HEK293 (cell line): ENCODE measurements at regions not wholly inside any gene's neighbourhood (a gene's known extent, or its start where the extent isn't known, plus 50 kb on each side); places are given as distances from the start of the nearest gene placed in this dataset.
A peak's percentile ranks its signal among the peaks of the same experiment; 100 is the strongest.

ENCODE experiments used
- CTCF ChIA-PET: fragments of 350-600 bp; formaldehyde crosslinking; extraction: SDS; loops from one replicate; lab custom pipeline; 2021; ENCODE audit warnings: antibody characterized with exemption; lab: Yijun Ruan, JAX
- POLR2A ChIA-PET: fragments of 300-600 bp; formaldehyde crosslinking; extraction: SDS; loops from one replicate; lab custom pipeline; 2020; ENCODE audit warnings: antibody characterized with exemption, inconsistent platforms; lab: Yijun Ruan, JAX
- H3K27ac ChIP-seq: fragments of 200-500 bp; sonication (Bioruptor generic); 2 replicates; pipeline ENCODE4 v1.5.1; 2014; ENCODE audit warnings: low read depth, low read length, control low read depth, inconsistent platforms; ENCODE audit errors: extremely low read depth
- H3K36me3 ChIP-seq, 2 experiments: fragments of 200-500 bp in 1 of 2; sonication (Bioruptor generic) in 1 of 2; 1 replicate in 1 of 2; 2 replicates in 1 of 2; pipeline ENCODE4 v1.5.1; 2014 to 2017; ENCODE audit warnings: inconsistent platforms in 2 of 2, low read length in 2 of 2; ENCODE audit not compliant: control insufficient read depth in 2 of 2, insufficient read depth in 1 of 2
- H3K4me1 ChIP-seq: fragments of 200-500 bp; sonication (Bioruptor generic); 2 replicates; pipeline ENCODE4 v1.5.1; 2014; ENCODE audit warnings: mild to moderate bottlenecking, low read length, inconsistent platforms; ENCODE audit not compliant: control insufficient read depth, insufficient read depth
- H3K4me3 ChIP-seq: 2 replicates; pipeline ENCODE4 v1.5.1; 2011; ENCODE audit warnings: low read depth, mild to moderate bottlenecking, control low read depth, low read length, moderate library complexity
- H3K9me3 ChIP-seq: fragments of 200-500 bp; sonication (Bioruptor generic); 2 replicates; pipeline ENCODE4 v1.5.1; 2014; ENCODE audit warnings: low read depth, low read length, inconsistent platforms; ENCODE audit not compliant: control insufficient read depth, insufficient read depth
- BCL11B ChIP-seq: fragments of 450-650 bp; formaldehyde crosslinking; IDR thresholded peaks from 2 replicates; pipeline ENCODE4 v1.5.1; 2016; ENCODE audit warnings: low read depth, missing biosample characterization, missing genetic modification characterization
- ELK4 ChIP-seq: IDR thresholded peaks from 2 replicates; pipeline ENCODE4 v1.6.1; 2011; ENCODE audit warnings: mild to moderate bottlenecking, low read depth, low read length, borderline replicate concordance
- MEIS1 ChIP-seq: sonication (generic); formaldehyde crosslinking; IDR thresholded peaks from 2 replicates; pipeline ENCODE4 v1.8.1; 2022; ENCODE audit warnings: missing genetic modification reagents, mild to moderate bottlenecking, borderline replicate concordance
- OSR2 ChIP-seq: fragments of 450-650 bp; formaldehyde crosslinking; IDR thresholded peaks from 2 replicates; pipeline ENCODE4 v1.5.1; 2016; ENCODE audit warnings: missing biosample characterization, missing genetic modification characterization
- SETDB1 ChIP-seq: IDR thresholded peaks from one replicate; pipeline ENCODE4 v1.6.1; 2017; ENCODE audit warnings: mild to moderate bottlenecking, low read length, moderate library complexity, mixed read lengths; ENCODE audit not compliant: insufficient read length
- WT1 ChIP-seq: fragments of 450-650 bp; formaldehyde crosslinking; IDR thresholded peaks from 2 replicates; pipeline ENCODE4 v1.5.1; 2016; ENCODE audit warnings: missing biosample characterization, missing genetic modification characterization
- YY2 ChIP-seq: fragments of 450-650 bp; formaldehyde crosslinking; IDR thresholded peaks from 2 replicates; pipeline ENCODE4 v1.5.1; 2016; ENCODE audit warnings: missing biosample characterization, missing genetic modification characterization
- ZFP69B ChIP-seq: fragments of 450-650 bp; formaldehyde crosslinking; IDR thresholded peaks from 2 replicates; pipeline ENCODE4 v1.5.1; 2016; ENCODE audit warnings: missing biosample characterization, missing genetic modification characterization
- ZNF121 ChIP-seq: fragments of 450-650 bp; formaldehyde crosslinking; IDR thresholded peaks from 2 replicates; pipeline ENCODE4 v1.5.1; 2016; ENCODE audit warnings: missing biosample characterization, missing genetic modification characterization
- ZNF132 ChIP-seq: fragments of 450-650 bp; formaldehyde crosslinking; IDR thresholded peaks from 2 replicates; pipeline ENCODE4 v1.5.1; 2017; ENCODE audit warnings: missing biosample characterization, missing genetic modification characterization, borderline replicate concordance
- ZNF138 ChIP-seq: fragments of 450-650 bp; formaldehyde crosslinking; IDR thresholded peaks from 2 replicates; pipeline ENCODE4 v1.5.1; 2016; ENCODE audit warnings: missing biosample characterization, missing genetic modification characterization, borderline replicate concordance
- ZNF214 ChIP-seq: fragments of 450-650 bp; formaldehyde crosslinking; IDR thresholded peaks from 2 replicates; pipeline ENCODE4 v1.5.1; 2017; ENCODE audit warnings: missing biosample characterization, mild to moderate bottlenecking, missing genetic modification characterization, borderline replicate concordance
- ZNF239 ChIP-seq: fragments of 450-650 bp; formaldehyde crosslinking; IDR thresholded peaks from 2 replicates; pipeline ENCODE4 v1.5.1; 2016; ENCODE audit warnings: missing biosample characterization, missing genetic modification characterization
- ZNF311 ChIP-seq: fragments of 450-650 bp; formaldehyde crosslinking; IDR thresholded peaks from 2 replicates; pipeline ENCODE4 v1.5.1; 2017; ENCODE audit warnings: missing biosample characterization, missing genetic modification characterization, borderline replicate concordance
- ZNF366 ChIP-seq: fragments of 450-650 bp; formaldehyde crosslinking; conservative IDR thresholded peaks from 2 replicates; pipeline ENCODE4 v1.5.1; 2016; ENCODE audit warnings: missing biosample characterization, missing genetic modification characterization
- ZNF473 ChIP-seq: fragments of 450-650 bp; formaldehyde crosslinking; IDR thresholded peaks from 2 replicates; pipeline ENCODE4 v1.5.1; 2017; ENCODE audit warnings: missing biosample characterization, missing genetic modification characterization
- ZNF701 ChIP-seq: fragments of 450-650 bp; formaldehyde crosslinking; IDR thresholded peaks from 2 replicates; pipeline ENCODE4 v1.5.1; 2016; ENCODE audit warnings: missing biosample characterization, missing genetic modification characterization
- ZNF791 ChIP-seq: fragments of 450-650 bp; formaldehyde crosslinking; IDR thresholded peaks from 2 replicates; pipeline ENCODE4 v1.5.1; 2016; ENCODE audit warnings: missing biosample characterization, missing genetic modification characterization
- ZNF792 ChIP-seq: fragments of 450-650 bp; formaldehyde crosslinking; IDR thresholded peaks from 2 replicates; pipeline ENCODE4 v1.5.1; 2016; ENCODE audit warnings: missing biosample characterization, missing genetic modification characterization
- TF ChIP-seq, protein P1 (sequence below): fragments of 450-650 bp; formaldehyde crosslinking; IDR thresholded peaks from 2 replicates; pipeline ENCODE4 v1.5.1; 2016; ENCODE audit warnings: missing biosample characterization, missing genetic modification characterization

DNA sequence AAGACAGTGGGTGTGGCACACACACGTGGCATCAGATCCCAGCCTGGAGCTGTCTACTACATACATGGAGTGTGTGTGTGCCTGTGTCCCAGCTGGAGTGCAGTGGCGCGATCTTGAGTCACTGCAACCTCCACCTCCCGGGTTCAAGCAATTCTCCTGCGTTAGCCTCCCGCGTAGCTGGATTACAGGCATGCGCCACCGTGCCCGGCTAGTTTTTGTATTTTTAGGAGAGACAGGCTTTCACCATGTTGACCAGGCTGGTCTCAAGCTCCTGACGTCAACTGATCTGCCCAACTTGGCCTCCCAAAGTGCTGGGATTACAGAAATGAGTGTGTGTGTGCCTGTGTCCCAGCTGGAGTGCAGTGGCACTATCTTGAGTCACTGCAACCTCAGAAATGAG lies 108.8 kb downstream of the IL12A start:
- POLR2A ChIA-PET: no interaction called here
- no peaks in the 10 kb centered on the region for H3K4me1 ChIP-seq
- H3K36me3 ChIP-seq: no peaks in the 10 kb centered on the region
- H3K4me3 ChIP-seq: no peak overlapping the region
- no peak overlapping the region for H3K27ac ChIP-seq
- no peak for TF ChIP-seq OSR2 (tag by site-specific recombination)
- no peak for TF ChIP-seq ZNF701 (tag by site-specific recombination)
- TF ChIP-seq ZNF121 (tag by site-specific recombination): no peak
- no peak for TF ChIP-seq ZNF792 (tag by site-specific recombination)
- TF ChIP-seq ZNF311 (tag by site-specific recombination): no peak
- TF ChIP-seq ZFP69B (tag by site-specific recombination): no peak
- TF ChIP-seq BCL11B (tag by site-specific recombination): no peak
- no peak for TF ChIP-seq YY2 (tag by site-specific recombination)
- no peak for TF ChIP-seq ZNF473 (tag by site-specific recombination)
- TF ChIP-seq ZNF791 (tag by site-specific recombination): no peak
- no peak for TF ChIP-seq ZNF138 (tag by site-specific recombination)
- TF ChIP-seq ZNF366 (tag by site-specific recombination): no peak
- TF ChIP-seq, all 188 proteins: peak for 0
- CTCF ChIA-PET: no interaction called here
- H3K9me3 ChIP-seq: no peaks in the 10 kb centered on the region

- POLR2A ChIA-PET: interaction anchor here (0.7 kb wide), 1 partner anchor 531 kb away, joined by 3 read pairs; no protein-coding TSS in a partner anchor
- CTCF ChIA-PET: interaction anchor here (1.3 kb wide), 1 partner anchor 35 kb away, joined by 3 read pairs; no protein-coding TSS in a partner anchor
- TF ChIP-seq WT1 (tag by site-specific recombination): 0 out of 2 replicates have a peak, but pooled peaks have one; percentile 49
- TF ChIP-seq ZNF239 (tag by site-specific recombination): no peak
- no peak for TF ChIP-seq ZNF132 (tag by site-specific recombination)
- no peak for TF ChIP-seq ZNF214
- no peaks in the 10 kb centered on the region for H3K36me3 ChIP-seq
- H3K9me3 ChIP-seq: no peaks in the 10 kb centered on the region
- no peaks in the 10 kb centered on the region for H3K4me1 ChIP-seq
- no peak overlapping the region for H3K27ac ChIP-seq
- no peak overlapping the region for H3K4me3 ChIP-seq
Measured at GRCh38 chr3:160098261-160098908, 109.8 kb downstream of the IL12A start.

DNA sequence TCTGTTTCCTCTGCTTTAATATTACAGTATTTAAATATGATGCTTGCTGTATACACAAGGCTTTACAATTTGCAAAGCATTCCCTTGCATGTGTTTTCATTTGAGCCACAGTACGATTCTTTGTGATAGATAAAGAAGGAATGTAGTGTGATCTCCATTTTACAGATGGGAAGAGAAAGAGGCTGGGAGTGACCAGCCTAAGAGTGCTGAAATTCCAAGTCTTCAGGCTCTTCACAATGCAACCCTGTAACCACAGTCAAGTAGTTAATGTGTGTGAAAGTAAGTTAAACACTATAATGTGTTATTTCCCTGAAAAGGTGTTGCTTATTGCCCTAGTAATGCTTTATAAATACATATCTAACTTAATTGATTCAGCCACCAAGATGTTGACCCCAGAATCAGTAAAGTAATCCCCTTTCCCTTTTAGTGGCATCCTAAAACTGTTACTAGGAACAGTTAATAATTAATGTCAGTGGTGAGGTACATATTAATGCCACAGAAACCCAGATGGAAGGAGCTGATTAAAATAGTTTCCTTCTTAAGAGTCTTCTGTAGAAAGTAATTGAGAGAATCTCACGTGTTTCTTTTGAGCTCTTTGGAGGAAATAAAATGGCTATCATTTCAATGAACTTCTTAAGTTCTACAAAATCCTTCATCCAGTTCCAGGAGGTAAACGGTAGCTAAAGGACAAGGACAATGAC lies 110.4 kb downstream of the IL12A start:
- ChIA-PET CTCF (interaction anchor here (1.3 kb wide), 1 partner anchor 34 kb away, joined by 3 read pairs; no protein-coding TSS in a partner anchor), POLR2A (no interaction called here)
- TF ChIP-seq SETDB1: no peak
- no peak for TF ChIP-seq MEIS1 (CRISPR knock-in tag)
- TF ChIP-seq, protein P1, sequence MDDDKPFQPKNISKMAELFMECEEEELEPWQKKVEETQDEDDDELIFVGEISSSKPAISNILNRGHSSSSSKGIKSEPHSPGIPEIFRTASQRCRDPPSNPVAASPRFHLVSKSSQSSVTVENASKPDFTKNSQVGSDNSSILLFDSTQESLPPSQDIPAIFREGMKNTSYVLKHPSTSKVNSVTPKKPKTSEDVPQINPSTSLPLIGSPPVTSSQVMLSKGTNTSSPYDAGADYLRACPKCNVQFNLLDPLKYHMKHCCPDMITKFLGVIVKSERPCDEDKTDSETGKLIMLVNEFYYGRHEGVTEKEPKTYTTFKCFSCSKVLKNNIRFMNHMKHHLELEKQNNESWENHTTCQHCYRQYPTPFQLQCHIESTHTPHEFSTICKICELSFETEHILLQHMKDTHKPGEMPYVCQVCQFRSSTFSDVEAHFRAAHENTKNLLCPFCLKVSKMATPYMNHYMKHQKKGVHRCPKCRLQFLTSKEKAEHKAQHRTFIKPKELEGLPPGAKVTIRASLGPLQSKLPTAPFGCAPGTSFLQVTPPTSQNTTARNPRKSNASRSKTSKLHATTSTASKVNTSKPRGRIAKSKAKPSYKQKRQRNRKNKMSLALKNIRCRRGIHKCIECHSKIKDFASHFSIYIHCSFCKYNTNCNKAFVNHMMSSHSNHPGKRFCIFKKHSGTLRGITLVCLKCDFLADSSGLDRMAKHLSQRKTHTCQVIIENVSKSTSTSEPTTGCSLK (tag by site-specific recombination): no peak
- TF ChIP-seq ELK4: no peak
- Histone ChIP-seq H3K9me3 (no peaks in the 10 kb centered on the region), H3K36me3 (no peaks in the 10 kb centered on the region), H3K4me1 (no peaks in the 10 kb centered on the region), H3K4me3 (no peak overlapping the region), H3K27ac (no peak overlapping the region)
